KOPT-K1 (cell line): ENCODE measurements at regions not wholly inside any gene's neighbourhood (a gene's known extent, or its start where the extent isn't known, plus 50 kb on each side); places are given as distances from the start of the nearest gene placed in this dataset.

Experiments used
- H3K27ac ChIP-seq: fragments of 200-600 bp; sonication (generic); 2 replicates; pipeline ENCODE4 v1.5.1; 2016; ENCODE audit warnings: antibody characterized with exemption, mild to moderate bottlenecking, low read depth, low read length; ENCODE audit not compliant: poor library complexity, severe bottlenecking
- H3K36me3 ChIP-seq: fragments of 200-600 bp; sonication (generic); 2 replicates; pipeline ENCODE4 v1.5.1; 2017; ENCODE audit warnings: antibody characterized with exemption, mild to moderate bottlenecking, low read length, moderate library complexity; ENCODE audit not compliant: insufficient read depth
- H3K9me3 ChIP-seq: fragments of 200-600 bp; sonication (generic); 2 replicates; pipeline ENCODE4 v1.5.1; 2017; ENCODE audit warnings: antibody characterized with exemption, low read length, mild to moderate bottlenecking; ENCODE audit not compliant: insufficient read depth, poor library complexity, severe bottlenecking

DNA sequence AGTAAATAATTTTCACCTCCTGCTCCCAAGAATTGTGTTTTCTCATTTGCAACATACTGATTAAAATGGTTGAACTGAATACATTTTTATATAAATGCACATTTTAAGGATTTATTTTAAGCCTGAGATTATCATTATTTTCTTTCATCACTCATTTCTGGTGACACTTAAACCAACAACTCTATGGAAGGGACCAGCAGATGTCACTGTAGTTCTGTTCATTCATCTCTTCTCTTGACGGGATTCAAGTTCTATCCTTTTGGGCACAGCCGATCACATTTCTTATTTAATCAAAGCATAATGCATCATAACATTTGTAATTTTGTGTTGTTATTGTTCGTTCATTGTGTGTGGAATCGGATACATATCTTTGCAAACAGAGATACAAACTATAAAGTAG is 417.9 kb downstream of the HRH4 start:
- Histone ChIP-seq H3K27ac (no peak overlapping the region), H3K36me3 (no peaks in the 10 kb centered on the region), H3K9me3 (no peaks in the 10 kb centered on the region)

GRCh38 chr18:24885276-24885675 is 424.8 kb downstream of the HRH4 start:
- no peak overlapping the region for H3K27ac ChIP-seq
- no peaks in the 10 kb centered on the region for H3K36me3 ChIP-seq
- H3K9me3 ChIP-seq, result no peaks in the 10 kb centered on the region

DNA sequence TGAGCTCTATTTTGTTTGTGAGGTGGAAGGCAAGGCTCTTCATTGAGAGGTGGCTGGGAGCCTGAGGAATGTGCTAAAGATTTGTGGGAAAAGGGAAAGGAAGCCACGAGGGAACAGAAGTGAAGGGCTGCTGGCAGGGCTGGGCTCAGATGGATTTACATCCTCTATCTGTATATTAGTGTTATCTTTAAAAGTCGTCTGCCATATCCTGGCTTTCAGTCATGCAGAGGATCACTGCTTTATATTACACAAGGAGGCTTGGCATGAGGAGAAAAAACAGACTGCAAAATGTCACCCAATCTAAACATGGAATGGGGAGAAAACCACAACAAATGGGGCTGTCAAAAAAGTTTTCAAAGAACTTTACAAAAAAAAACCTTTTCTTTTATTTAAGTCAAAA is 434.4 kb downstream of the HRH4 start:
- Histone ChIP-seq H3K27ac (no peak overlapping the region), H3K9me3 (no peaks in the 10 kb centered on the region), H3K36me3 (no peaks in the 10 kb centered on the region)

DNA sequence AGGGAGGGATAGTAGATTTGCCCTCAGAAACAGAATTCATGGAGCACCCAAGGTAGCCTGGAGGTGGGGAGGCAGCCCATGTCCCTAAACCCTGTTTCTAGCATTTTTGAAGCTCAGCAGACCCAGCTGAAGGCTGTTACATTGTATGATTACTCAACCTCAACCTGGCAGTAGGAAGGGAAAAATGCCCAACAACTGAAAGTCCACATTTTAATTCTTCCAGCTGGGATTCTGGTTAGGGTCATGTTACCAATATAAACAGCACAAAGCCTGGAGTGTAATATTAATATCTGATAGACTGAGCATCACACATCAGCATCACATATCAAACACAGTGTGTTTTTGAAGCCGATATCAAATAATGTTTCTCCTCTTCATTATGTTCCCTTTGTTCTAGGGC is 437.0 kb downstream of the HRH4 start:
- no peak overlapping the region for H3K27ac ChIP-seq
- H3K36me3 ChIP-seq, result no peaks in the 10 kb centered on the region

GRCh38 chr18:24910221-24910620 is 441.7 kb downstream of the ZNF521 start:
- Histone ChIP-seq H3K27ac (no peak overlapping the region), H3K9me3 (no peaks in the 10 kb centered on the region), H3K36me3 (no peaks in the 10 kb centered on the region)

More for the DNA sequence above, 437.0 kb downstream of the HRH4 start:
- no peaks in the 10 kb centered on the region for H3K9me3 ChIP-seq

- Histone ChIP-seq H3K9me3 (no peaks in the 10 kb centered on the region), H3K36me3 (no peaks in the 10 kb centered on the region), H3K27ac (no peak overlapping the region)
Observed at GRCh38 chr18:24913507-24914170, 438.3 kb downstream of the ZNF521 start.

GRCh38 chr18:24914171-24914525 is 437.8 kb downstream of the ZNF521 start:
- Histone ChIP-seq H3K27ac (no peak overlapping the region), H3K9me3 (no peaks in the 10 kb centered on the region), H3K36me3 (no peaks in the 10 kb centered on the region)

GRCh38 chr18:24914685-24915084 is 437.3 kb downstream of the ZNF521 start:
- Histone ChIP-seq H3K27ac (no peak overlapping the region), H3K9me3 (no peaks in the 10 kb centered on the region), H3K36me3 (no peaks in the 10 kb centered on the region)

- no peaks in the 10 kb centered on the region for H3K36me3 ChIP-seq
Observed at GRCh38 chr18:24915547-24915946, 436.4 kb downstream of the ZNF521 start.

GRCh38 chr18:24917767-24918166 is 434.2 kb downstream of the ZNF521 start:
- H3K27ac ChIP-seq, result no peak overlapping the region
- no peaks in the 10 kb centered on the region for H3K36me3 ChIP-seq
- H3K9me3 ChIP-seq, result no peaks in the 10 kb centered on the region

More at GRCh38 chr18:24915547-24915946, 436.4 kb downstream of the ZNF521 start:
- H3K9me3 ChIP-seq, result no peaks in the 10 kb centered on the region
- no peak overlapping the region for H3K27ac ChIP-seq

GRCh38 chr18:24918257-24918656 is 433.7 kb downstream of the ZNF521 start:
- Histone ChIP-seq H3K36me3 (no peaks in the 10 kb centered on the region), H3K27ac (no peak overlapping the region), H3K9me3 (no peaks in the 10 kb centered on the region)

GRCh38 chr18:24919181-24919797 is 432.7 kb downstream of the ZNF521 start:
- H3K36me3 ChIP-seq, result no peaks in the 10 kb centered on the region
- H3K27ac ChIP-seq, result no peak overlapping the region
- H3K9me3 ChIP-seq, result no peaks in the 10 kb centered on the region

GRCh38 chr18:24922491-24922890 is 429.5 kb downstream of the ZNF521 start:
- Histone ChIP-seq H3K9me3 (no peaks in the 10 kb centered on the region), H3K27ac (no peak overlapping the region), H3K36me3 (no peaks in the 10 kb centered on the region)

GRCh38 chr18:24923138-24923537 is 428.8 kb downstream of the ZNF521 start:
- no peaks in the 10 kb centered on the region for H3K36me3 ChIP-seq
- no peaks in the 10 kb centered on the region for H3K9me3 ChIP-seq
- no peak overlapping the region for H3K27ac ChIP-seq

GRCh38 chr18:24924066-24924716 is 427.8 kb downstream of the ZNF521 start:
- Histone ChIP-seq H3K27ac (no peak overlapping the region), H3K36me3 (no peaks in the 10 kb centered on the region), H3K9me3 (no peaks in the 10 kb centered on the region)

- Histone ChIP-seq H3K36me3 (no peaks in the 10 kb centered on the region), H3K27ac (no peak overlapping the region), H3K9me3 (no peaks in the 10 kb centered on the region)
Observed at GRCh38 chr18:24926649-24927048, 425.3 kb downstream of the ZNF521 start.
